Mammary epithelial cell (primary cell): ENCODE measurements at regions not wholly inside any gene's neighbourhood (a gene's known extent, or its start where the extent isn't known, plus 50 kb on each side); places are given as distances from the start of the nearest gene placed in this dataset.

ENCODE experiments used
- CTCF ChIP-seq, 2 donors: IDR thresholded peaks in 1 of 2; conservative IDR thresholded peaks in 1 of 2; 2 replicates each; pipeline ENCODE4 v1.5.1; 2011 to 2012; ENCODE audit warnings: inconsistent platforms in 2 of 2, low read length in 2 of 2, mild to moderate bottlenecking in 2 of 2, control low read depth in 1 of 2, low read depth in 1 of 2; ENCODE audit not compliant: insufficient read depth in 1 of 2; ENCODE audit errors: extremely low read depth in 1 of 2
- EZH2 ChIP-seq: IDR thresholded peaks from 2 replicates; pipeline ENCODE4 v1.6.1; 2012; ENCODE audit warnings: low read length, inconsistent platforms, borderline replicate concordance

GRCh38 chr2:10217489-10218435, 84.9 kb upstream of the HPCAL1 start:
- TF ChIP-seq CTCF (conservative IDR thresholded peaks at IDR 0.05 in 1 of 2, IDR thresholded peaks at IDR 0.05 in 1 of 2; ENCODE audit: extremely low read depth in 1 of 2, insufficient read depth in 1 of 2, low read depth in 1 of 2, low read length in 2 of 2): no peak
- no peak for TF ChIP-seq EZH2
